ENCODE measurements at regions not wholly inside any gene's neighbourhood (a gene's known extent, or its start where the extent isn't known, plus 50 kb on each side); places are given as distances from the start of the nearest gene placed in this dataset.

DNA sequence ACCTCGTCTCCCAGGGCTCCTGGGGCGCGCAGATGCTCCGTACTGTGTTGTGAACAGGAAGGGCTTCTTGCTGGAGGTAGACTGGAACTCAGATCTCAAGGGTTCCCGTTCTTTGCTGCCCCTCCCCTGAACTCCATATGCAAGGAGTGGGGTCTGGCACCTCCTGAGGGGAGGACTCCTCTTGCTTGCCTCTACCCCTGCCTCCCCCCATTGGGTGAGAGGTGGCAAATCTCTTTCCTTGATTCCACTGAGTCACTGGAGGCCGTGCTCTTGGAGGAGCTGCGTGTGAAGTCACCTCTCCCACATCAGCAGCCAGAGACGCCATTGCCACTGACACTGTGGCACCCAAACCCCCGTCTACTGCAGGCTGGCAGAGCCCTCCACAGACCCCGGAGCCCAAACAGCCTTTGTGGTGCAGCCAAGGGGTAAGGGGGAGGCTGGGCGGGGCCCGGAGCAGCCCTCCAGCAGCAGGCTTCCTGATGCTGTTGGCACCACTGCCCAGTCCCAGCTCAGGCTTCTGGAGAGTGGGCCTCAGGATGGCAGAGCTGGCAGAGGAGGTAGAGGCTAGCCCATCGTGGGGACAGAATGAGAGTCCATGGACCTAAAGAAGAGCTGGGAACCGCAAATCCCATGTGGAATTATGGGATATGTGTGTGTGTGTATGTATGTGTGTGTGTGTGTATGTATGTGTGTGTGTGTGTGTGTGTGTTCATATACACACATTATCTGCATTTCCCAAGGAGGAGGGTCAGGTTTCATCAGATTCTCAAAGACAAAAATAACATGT lies 104.9 kb upstream of the RUNX3 start:
- TF ChIP-seq POLR2A (IDR thresholded peaks at IDR 0.05): no peak
- TF ChIP-seq, protein P1, sequence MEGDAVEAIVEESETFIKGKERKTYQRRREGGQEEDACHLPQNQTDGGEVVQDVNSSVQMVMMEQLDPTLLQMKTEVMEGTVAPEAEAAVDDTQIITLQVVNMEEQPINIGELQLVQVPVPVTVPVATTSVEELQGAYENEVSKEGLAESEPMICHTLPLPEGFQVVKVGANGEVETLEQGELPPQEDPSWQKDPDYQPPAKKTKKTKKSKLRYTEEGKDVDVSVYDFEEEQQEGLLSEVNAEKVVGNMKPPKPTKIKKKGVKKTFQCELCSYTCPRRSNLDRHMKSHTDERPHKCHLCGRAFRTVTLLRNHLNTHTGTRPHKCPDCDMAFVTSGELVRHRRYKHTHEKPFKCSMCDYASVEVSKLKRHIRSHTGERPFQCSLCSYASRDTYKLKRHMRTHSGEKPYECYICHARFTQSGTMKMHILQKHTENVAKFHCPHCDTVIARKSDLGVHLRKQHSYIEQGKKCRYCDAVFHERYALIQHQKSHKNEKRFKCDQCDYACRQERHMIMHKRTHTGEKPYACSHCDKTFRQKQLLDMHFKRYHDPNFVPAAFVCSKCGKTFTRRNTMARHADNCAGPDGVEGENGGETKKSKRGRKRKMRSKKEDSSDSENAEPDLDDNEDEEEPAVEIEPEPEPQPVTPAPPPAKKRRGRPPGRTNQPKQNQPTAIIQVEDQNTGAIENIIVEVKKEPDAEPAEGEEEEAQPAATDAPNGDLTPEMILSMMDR (IDR thresholded peaks at IDR 0.05 in 8 of 11, conservative IDR thresholded peaks at IDR 0.05 in 3 of 11): no peak

Data from spleen (tissue), 7 donors.